ENCODE measurements at regions not wholly inside any gene's neighbourhood (a gene's known extent, or its start where the extent isn't known, plus 50 kb on each side); places are given as distances from the start of the nearest gene placed in this dataset.

DNA sequence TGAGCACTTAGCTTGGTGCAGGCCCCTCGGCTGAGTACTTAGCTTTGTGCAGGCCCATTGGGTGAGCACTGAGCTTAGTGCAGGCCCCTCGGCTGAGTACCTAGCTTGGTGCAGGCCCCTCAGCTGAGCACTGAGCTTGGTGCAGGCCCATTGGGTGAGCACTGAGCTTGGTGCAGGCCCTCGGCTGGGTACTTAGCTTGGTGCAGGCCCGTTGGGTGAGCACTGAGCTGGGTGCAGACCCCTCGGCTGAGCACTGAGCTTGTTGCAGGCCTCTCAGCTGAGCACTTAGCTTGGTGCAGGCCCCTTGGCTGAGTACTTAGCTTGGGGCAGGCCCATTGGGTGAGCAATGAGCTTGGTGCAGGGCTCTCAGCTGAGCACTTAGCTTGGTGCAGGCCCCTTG, 387.1 kb downstream of the THBS2 start:
- no peaks in the 10 kb centered on the region for H3K4me1 Mint-ChIP-seq (ENCODE audit: low read depth)
- no peak for DNase-seq
- no peaks in the 10 kb centered on the region for H3K9me3 Mint-ChIP-seq
- TF ChIP-seq, protein P1, sequence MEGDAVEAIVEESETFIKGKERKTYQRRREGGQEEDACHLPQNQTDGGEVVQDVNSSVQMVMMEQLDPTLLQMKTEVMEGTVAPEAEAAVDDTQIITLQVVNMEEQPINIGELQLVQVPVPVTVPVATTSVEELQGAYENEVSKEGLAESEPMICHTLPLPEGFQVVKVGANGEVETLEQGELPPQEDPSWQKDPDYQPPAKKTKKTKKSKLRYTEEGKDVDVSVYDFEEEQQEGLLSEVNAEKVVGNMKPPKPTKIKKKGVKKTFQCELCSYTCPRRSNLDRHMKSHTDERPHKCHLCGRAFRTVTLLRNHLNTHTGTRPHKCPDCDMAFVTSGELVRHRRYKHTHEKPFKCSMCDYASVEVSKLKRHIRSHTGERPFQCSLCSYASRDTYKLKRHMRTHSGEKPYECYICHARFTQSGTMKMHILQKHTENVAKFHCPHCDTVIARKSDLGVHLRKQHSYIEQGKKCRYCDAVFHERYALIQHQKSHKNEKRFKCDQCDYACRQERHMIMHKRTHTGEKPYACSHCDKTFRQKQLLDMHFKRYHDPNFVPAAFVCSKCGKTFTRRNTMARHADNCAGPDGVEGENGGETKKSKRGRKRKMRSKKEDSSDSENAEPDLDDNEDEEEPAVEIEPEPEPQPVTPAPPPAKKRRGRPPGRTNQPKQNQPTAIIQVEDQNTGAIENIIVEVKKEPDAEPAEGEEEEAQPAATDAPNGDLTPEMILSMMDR (IDR thresholded peaks at IDR 0.05), result no peak
- H3K27me3 Mint-ChIP-seq (ENCODE audit: insufficient read depth), result peaks cover 12% of the 10 kb centered on the region
- H3K27ac Mint-ChIP-seq, result no peak overlapping the region
- H3K4me3 Mint-ChIP-seq, result no peak overlapping the region
- H3K36me3 Mint-ChIP-seq (ENCODE audit: low read depth), result no peaks in the 10 kb centered on the region

DNA sequence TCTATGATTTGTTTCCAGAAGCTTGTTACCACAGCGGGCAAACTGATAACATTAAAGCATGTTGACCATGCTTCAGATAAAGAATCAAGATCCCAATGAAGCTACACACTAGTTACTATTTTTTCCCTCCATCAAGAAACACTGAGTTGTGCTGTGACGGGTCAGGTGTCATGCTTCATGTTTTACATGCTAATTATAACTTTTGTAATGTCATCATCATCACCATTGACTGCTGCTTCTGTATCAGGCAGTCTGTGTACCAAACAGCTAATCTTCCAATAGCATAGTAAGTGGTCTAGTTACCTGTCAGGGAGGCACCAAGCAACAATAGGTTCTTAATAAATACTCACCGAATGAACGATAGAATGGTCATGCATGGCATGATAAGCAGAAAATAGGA, 388.1 kb downstream of the THBS2 start:
- Mint-ChIP-seq H3K4me3 (no peak overlapping the region), H3K9me3 (no peaks in the 10 kb centered on the region), H3K36me3 (ENCODE audit: low read depth) (no peaks in the 10 kb centered on the region), H3K27me3 (ENCODE audit: insufficient read depth) (peaks cover 10% of the 10 kb centered on the region), H3K27ac (no peak overlapping the region), H3K4me1 (ENCODE audit: low read depth) (no peaks in the 10 kb centered on the region)
- DNase-seq, result no peak
- TF ChIP-seq, protein P1 (IDR thresholded peaks at IDR 0.05), result no peak

DNA sequence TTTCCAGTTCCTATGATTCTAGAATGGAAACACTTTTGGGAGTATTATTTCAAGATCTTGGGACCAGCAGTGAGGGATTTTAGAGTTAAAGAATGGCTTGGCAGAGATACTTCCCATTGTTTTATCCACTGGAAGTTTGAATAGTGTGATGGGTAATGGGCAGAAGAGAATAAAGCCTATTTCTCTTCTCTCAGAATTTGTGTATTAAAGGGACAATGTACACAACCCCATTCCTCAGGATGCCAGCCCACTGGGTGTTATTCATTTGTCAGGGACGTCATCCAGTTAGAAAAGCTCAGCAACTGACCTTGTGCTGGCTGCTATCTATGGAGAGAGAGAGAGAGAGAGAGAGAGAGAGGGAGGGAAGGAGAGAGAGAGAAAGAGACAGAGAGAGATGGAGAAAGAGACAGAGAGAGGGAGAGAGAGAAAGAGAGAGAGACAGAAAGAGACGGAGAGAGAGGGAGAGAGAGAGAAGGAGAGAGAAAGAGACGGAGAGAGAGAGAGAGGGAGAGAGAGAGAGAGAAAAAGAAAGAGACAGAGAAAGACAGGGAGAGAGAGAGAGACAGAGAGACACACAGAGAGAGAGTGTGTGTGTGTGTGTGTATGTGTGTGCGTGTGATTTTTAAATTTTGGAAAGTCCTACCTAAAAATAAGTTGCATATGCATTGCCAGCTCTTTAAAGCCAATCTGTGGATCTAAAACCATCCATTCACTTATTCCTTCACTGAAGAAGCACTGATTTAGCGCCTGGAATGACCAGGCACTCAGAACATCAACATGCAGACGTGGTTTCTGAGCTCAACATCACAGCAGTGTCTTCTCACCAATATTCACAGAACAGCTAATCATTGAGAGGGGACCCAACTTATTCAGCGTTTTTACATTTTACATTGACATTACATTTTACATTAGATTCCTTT, 388.8 kb downstream of the THBS2 start:
- Mint-ChIP-seq H3K9me3 (no peaks in the 10 kb centered on the region), H3K36me3 (ENCODE audit: low read depth) (no peaks in the 10 kb centered on the region), H3K4me3 (no peak overlapping the region), H3K27ac (no peak overlapping the region), H3K27me3 (ENCODE audit: insufficient read depth) (peaks cover 10% of the 10 kb centered on the region), H3K4me1 (ENCODE audit: low read depth) (no peaks in the 10 kb centered on the region)
- no peak for DNase-seq
- TF ChIP-seq, protein P1 (IDR thresholded peaks at IDR 0.05), result no peak

DNA sequence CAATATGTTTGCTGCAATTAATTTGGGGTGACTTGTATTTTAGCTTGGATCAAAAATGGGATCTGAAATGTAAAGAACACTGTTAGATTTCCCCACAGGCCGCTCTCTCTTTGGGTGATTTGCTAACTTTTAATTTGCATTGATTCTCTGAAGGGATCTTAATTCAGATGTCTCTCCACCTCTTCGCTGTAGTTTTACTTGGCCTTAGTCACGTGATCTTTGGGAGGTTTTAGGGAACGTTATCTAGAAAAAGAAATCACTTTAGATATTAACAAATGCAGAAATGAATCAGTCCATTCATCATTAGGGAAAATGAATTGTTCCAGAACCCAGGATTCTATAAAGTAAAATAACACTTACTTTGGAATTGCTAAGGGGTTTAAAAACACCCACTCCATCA, 390.2 kb downstream of the THBS2 start:
- H3K36me3 Mint-ChIP-seq (ENCODE audit: low read depth), result no peaks in the 10 kb centered on the region
- no peak overlapping the region for H3K27ac Mint-ChIP-seq
- H3K9me3 Mint-ChIP-seq, result no peaks in the 10 kb centered on the region
- no peaks in the 10 kb centered on the region for H3K4me1 Mint-ChIP-seq (ENCODE audit: low read depth)
- no peak overlapping the region for H3K4me3 Mint-ChIP-seq
- TF ChIP-seq, protein P1 (IDR thresholded peaks at IDR 0.05), result no peak
- no peak for DNase-seq
- H3K27me3 Mint-ChIP-seq (ENCODE audit: insufficient read depth), result peaks cover 10% of the 10 kb centered on the region

DNA sequence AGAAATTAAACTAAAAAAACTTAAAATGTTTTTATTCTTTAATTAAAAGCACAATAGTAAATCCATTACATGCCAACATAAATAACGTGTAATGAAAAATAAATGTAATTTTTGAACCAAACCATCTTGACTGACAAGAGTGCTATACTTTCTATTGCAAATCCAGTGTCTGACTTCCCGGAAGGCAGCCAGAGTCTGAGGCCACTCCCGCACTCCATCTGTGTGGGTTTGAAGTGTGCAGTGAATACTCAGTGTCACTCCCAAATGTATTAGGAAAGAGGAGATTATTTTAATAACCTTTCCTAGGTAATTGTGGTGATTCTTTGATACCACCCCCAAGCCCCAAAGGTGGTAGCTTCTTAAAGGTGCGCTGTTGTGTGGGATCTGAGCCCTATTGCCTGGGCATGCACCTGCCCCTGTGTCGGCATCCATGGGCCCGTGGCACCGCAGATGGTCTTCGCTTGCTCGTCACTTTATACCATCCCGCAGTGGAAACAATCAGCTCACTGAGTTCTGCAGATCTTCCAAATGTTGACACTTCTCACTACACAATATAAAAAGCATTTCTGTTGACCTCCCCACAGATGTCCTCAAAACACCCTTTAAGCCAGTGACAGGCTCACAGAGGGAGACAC, 391.2 kb downstream of the THBS2 start:
- Mint-ChIP-seq H3K4me1 (ENCODE audit: low read depth) (no peaks in the 10 kb centered on the region), H3K9me3 (no peaks in the 10 kb centered on the region), H3K27ac (no peak overlapping the region), H3K4me3 (no peak overlapping the region), H3K36me3 (ENCODE audit: low read depth) (no peaks in the 10 kb centered on the region), H3K27me3 (ENCODE audit: insufficient read depth) (peaks cover 13% of the 10 kb centered on the region)
- DNase-seq, result no peak
- TF ChIP-seq, protein P1 (IDR thresholded peaks at IDR 0.05), result no peak

Measured in HFFc6 (cell line).